ENCODE measurements at regions not wholly inside any gene's neighbourhood (a gene's known extent, or its start where the extent isn't known, plus 50 kb on each side); places are given as distances from the start of the nearest gene placed in this dataset.

DNA sequence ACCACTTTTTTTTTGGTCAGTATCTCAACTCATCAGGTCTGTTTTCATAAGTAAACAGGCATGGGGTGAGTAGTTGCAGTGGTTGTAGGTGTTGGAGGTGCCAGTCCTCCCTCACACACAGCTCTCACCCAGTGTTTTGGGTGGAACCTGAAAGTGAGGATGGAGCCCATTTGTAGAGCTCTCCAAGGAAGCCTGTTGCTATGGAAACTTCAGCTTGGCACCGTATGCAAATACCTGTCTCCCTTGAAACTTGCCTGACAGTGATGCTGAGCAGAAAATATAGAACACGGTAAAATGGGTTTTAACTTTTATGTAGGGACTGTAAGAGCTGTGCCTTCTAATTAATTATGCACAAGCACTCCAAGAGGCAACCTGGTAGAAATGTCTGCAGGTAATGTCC, 214.1 kb downstream of the AJAP1 start:
- no peaks in the 10 kb centered on the region for H3K27me3 ChIP-seq (replicated peaks in 1 of 2; ENCODE audit: control insufficient read depth in 2 of 2, insufficient read depth in 2 of 2, low read length in 1 of 2)
- DNase-seq (ENCODE audit: low read depth, low spot score): no peak
- WGBS (ENCODE audit: insufficient coverage, insufficient replicate concordance, low lambda C conversion rate, missing lambda C conversion rate): 4% methylated on average over 2 of the region's 2 CpGs
- ChIA-PET CTCF (interaction anchor here (0.5 kb wide), 1 partner anchor 363 kb away, joined by 5 read pairs; no protein-coding TSS in a partner anchor), POLR2A (no interaction called here), SMC1A (ENCODE audit: uncharacterized antibody, unreplicated experiment) (no interaction called here), RAD21 (ENCODE audit: unreplicated experiment) (no interaction called here)
- no peaks in the 10 kb centered on the region for H3K36me3 ChIP-seq (ENCODE audit: control insufficient read depth in 2 of 2, insufficient read depth in 2 of 2, low read length in 1 of 2)
- no peaks in the 10 kb centered on the region for H3K9me3 ChIP-seq (replicated peaks; ENCODE audit: control insufficient read depth, insufficient read depth, low read length)
- no TSS peak for BruUV-seq (replicated peaks)
- no peak overlapping the region for H3K27ac ChIP-seq (ENCODE audit: control insufficient read depth, insufficient read depth)
- H3K9ac ChIP-seq (ENCODE audit: control insufficient read depth, insufficient read depth, low read length): no peak overlapping the region
- intact Hi-C loops (cut with micrococcal nuclease; ENCODE audit: unreplicated experiment): no loop called here
- H4K20me1 ChIP-seq (ENCODE audit: control insufficient read depth, insufficient read depth): no peaks in the 10 kb centered on the region
- no peak overlapping the region for H3K4me2 ChIP-seq (ENCODE audit: control insufficient read depth, insufficient read depth)
- TF ChIP-seq RUNX3 (IDR thresholded peaks at IDR 0.05; ENCODE audit: low read length) (no peak), MEF2B (IDR thresholded peaks at IDR 0.05; ENCODE audit: partially characterized antibody, poor library complexity, severe bottlenecking) (no peak), TARDBP (IDR thresholded peaks at IDR 0.05; ENCODE audit: borderline replicate concordance) (no peak), CREB1 (IDR thresholded peaks at IDR 0.05; ENCODE audit: low read depth) (no peak), POLR2A (IDR thresholded peaks at IDR 0.05; ENCODE audit: low read depth, low read length) (no peak), RCOR1 (conservative IDR thresholded peaks at IDR 0.05; ENCODE audit: low read depth, low read length) (no peak)
- TF ChIP-seq, protein P1, sequence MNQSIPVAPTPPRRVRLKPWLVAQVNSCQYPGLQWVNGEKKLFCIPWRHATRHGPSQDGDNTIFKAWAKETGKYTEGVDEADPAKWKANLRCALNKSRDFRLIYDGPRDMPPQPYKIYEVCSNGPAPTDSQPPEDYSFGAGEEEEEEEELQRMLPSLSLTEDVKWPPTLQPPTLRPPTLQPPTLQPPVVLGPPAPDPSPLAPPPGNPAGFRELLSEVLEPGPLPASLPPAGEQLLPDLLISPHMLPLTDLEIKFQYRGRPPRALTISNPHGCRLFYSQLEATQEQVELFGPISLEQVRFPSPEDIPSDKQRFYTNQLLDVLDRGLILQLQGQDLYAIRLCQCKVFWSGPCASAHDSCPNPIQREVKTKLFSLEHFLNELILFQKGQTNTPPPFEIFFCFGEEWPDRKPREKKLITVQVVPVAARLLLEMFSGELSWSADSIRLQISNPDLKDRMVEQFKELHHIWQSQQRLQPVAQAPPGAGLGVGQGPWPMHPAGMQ (IDR thresholded peaks at IDR 0.05; ENCODE audit: borderline replicate concordance): no peak
- H3K4me3 ChIP-seq: no peak overlapping the region
- H3K79me2 ChIP-seq (ENCODE audit: control insufficient read depth, insufficient read depth, low read length): no peaks in the 10 kb centered on the region
- no peaks in the 10 kb centered on the region for H3K4me1 ChIP-seq (ENCODE audit: control insufficient read depth, insufficient read depth, low read length)
- in situ Hi-C loops (cut with MboI): no loop called here
- FAIRE-seq: no peak
- H2AFZ ChIP-seq (ENCODE audit: control insufficient read depth, low read depth, low read length): no peak overlapping the region
- no peak for ATAC-seq

DNA sequence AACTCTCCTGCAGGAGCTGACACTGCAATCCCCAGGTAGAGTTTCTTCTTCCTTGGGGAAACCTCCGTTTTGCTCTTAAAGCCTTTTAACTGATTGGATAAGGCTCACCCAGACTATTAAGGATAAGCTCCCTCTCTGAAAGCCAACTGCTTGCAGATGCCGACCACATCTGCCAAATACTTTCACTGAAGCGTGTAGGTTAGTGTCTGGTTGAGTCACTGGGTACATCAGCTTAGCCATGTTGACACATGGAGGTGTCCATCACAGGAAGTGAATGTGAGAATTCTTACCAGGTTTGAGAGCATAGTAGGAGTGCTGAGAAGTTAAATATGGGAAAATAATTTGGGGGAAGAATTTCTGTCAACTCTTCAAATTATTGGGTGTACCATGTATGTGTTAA, 202.0 kb downstream of the AJAP1 start:
- Histone ChIP-seq H3K27me3 (replicated peaks in 1 of 2; ENCODE audit: control insufficient read depth in 2 of 2, insufficient read depth in 2 of 2, low read length in 1 of 2) (no peaks in the 10 kb centered on the region), H3K27ac (ENCODE audit: control insufficient read depth, insufficient read depth) (no peak overlapping the region), H3K4me3 (no peak overlapping the region), H3K36me3 (ENCODE audit: control insufficient read depth in 2 of 2, insufficient read depth in 2 of 2, low read length in 1 of 2) (no peaks in the 10 kb centered on the region), H3K4me2 (ENCODE audit: control insufficient read depth, insufficient read depth) (no peak overlapping the region), H3K9ac (ENCODE audit: control insufficient read depth, insufficient read depth, low read length) (no peak overlapping the region), H3K9me3 (replicated peaks; ENCODE audit: control insufficient read depth, insufficient read depth, low read length) (no peaks in the 10 kb centered on the region), H2AFZ (ENCODE audit: control insufficient read depth, low read depth, low read length) (no peak overlapping the region), H3K4me1 (ENCODE audit: control insufficient read depth, insufficient read depth, low read length) (no peaks in the 10 kb centered on the region), H3K79me2 (ENCODE audit: control insufficient read depth, insufficient read depth, low read length) (no peaks in the 10 kb centered on the region), H4K20me1 (ENCODE audit: control insufficient read depth, insufficient read depth) (no peaks in the 10 kb centered on the region)
- ChIA-PET CTCF (interaction anchor here (1.0 kb wide), 1 partner anchor 78 kb away, joined by 3 read pairs; no protein-coding TSS in a partner anchor), SMC1A (ENCODE audit: uncharacterized antibody, unreplicated experiment) (interaction anchor here (1.4 kb wide), 1 partner anchor 26 kb away, joined by 3 read pairs; no protein-coding TSS in a partner anchor), RAD21 (ENCODE audit: unreplicated experiment) (no interaction called here), POLR2A (no interaction called here)
- FAIRE-seq (no peak), ATAC-seq (no peak), DNase-seq (ENCODE audit: low read depth, low spot score) (no peak)
- BruUV-seq (replicated peaks): no TSS peak
- WGBS (ENCODE audit: insufficient coverage, insufficient replicate concordance, low lambda C conversion rate, missing lambda C conversion rate): 16% methylated on average over 3 of the region's 3 CpGs
- in situ Hi-C loops (cut with MboI): no loop called here
- intact Hi-C loops (cut with micrococcal nuclease; ENCODE audit: unreplicated experiment): no loop called here
- TF ChIP-seq SP1 (IDR thresholded peaks at IDR 0.05; ENCODE audit: low read depth, low read length) (no peak), HDAC2 (IDR thresholded peaks at IDR 0.05) (no peak), GABPA (IDR thresholded peaks at IDR 0.05; ENCODE audit: low read depth) (no peak), ATF7 (IDR thresholded peaks at IDR 0.05; ENCODE audit: low read depth) (no peak), PML (IDR thresholded peaks at IDR 0.05; ENCODE audit: low read length) (no peak), TCF12 (IDR thresholded peaks at IDR 0.05; ENCODE audit: low read depth, low read length) (no peak), SMARCA5 (IDR thresholded peaks at IDR 0.05) (no peak), WRNIP1 (IDR thresholded peaks at IDR 0.05; ENCODE audit: borderline replicate concordance, low read depth, low read length) (no peak), TBL1XR1 (IDR thresholded peaks at IDR 0.05; ENCODE audit: low read depth, low read length) (no peak), TARDBP (IDR thresholded peaks at IDR 0.05; ENCODE audit: borderline replicate concordance) (no peak), CHD4 (IDR thresholded peaks at IDR 0.05) (no peak)
- TF ChIP-seq, protein P2, sequence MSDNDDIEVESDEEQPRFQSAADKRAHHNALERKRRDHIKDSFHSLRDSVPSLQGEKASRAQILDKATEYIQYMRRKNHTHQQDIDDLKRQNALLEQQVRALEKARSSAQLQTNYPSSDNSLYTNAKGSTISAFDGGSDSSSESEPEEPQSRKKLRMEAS (IDR thresholded peaks at IDR 0.05; ENCODE audit: low read depth, low read length): no peak
- TF ChIP-seq, protein P3, sequence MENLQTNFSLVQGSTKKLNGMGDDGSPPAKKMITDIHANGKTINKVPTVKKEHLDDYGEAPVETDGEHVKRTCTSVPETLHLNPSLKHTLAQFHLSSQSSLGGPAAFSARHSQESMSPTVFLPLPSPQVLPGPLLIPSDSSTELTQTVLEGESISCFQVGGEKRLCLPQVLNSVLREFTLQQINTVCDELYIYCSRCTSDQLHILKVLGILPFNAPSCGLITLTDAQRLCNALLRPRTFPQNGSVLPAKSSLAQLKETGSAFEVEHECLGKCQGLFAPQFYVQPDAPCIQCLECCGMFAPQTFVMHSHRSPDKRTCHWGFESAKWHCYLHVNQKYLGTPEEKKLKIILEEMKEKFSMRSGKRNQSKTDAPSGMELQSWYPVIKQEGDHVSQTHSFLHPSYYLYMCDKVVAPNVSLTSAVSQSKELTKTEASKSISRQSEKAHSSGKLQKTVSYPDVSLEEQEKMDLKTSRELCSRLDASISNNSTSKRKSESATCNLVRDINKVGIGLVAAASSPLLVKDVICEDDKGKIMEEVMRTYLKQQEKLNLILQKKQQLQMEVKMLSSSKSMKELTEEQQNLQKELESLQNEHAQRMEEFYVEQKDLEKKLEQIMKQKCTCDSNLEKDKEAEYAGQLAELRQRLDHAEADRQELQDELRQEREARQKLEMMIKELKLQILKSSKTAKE (IDR thresholded peaks at IDR 0.05; ENCODE audit: low read depth, poor library complexity, severe bottlenecking): no peak
